MM.1S (cell line): ENCODE measurements at regions not wholly inside any gene's neighbourhood (a gene's known extent, or its start where the extent isn't known, plus 50 kb on each side); places are given as distances from the start of the nearest gene placed in this dataset.

Experiments
- DNase-seq: peaks from one replicate; pipeline ENCODE4 v3.0.0-alpha.2; 2015
- H2AFZ ChIP-seq: fragments of 300-600 bp; sonication (generic); 2 replicates; pipeline ENCODE4 v1.6.0; 2016; ENCODE audit warnings: antibody characterized with exemption, low read length
- H3F3A ChIP-seq: fragments of 300-600 bp; sonication (generic); 2 replicates; pipeline ENCODE4 v1.6.1; 2016; ENCODE audit warnings: mild to moderate bottlenecking, antibody characterized with exemption, low read length, moderate library complexity, mixed read lengths; ENCODE audit not compliant: insufficient read depth
- H3K27ac ChIP-seq: fragments of 300-600 bp; sonication (generic); 2 replicates; pipeline ENCODE4 v1.5.1; 2016; ENCODE audit warnings: mild to moderate bottlenecking, low read length
- H3K27me3 ChIP-seq: fragments of 300-600 bp; sonication (generic); replicated peaks from 2 replicates; pipeline ENCODE4 v1.6.0; 2016; ENCODE audit warnings: low read length; ENCODE audit not compliant: insufficient read depth
- H3K36me3 ChIP-seq: fragments of 300-600 bp; sonication (generic); replicated peaks from 2 replicates; pipeline ENCODE4 v1.6.1; 2016; ENCODE audit warnings: mild to moderate bottlenecking, low read length, mixed read lengths; ENCODE audit not compliant: insufficient read depth
- H3K4me1 ChIP-seq: fragments of 300-600 bp; sonication (generic); 2 replicates; pipeline ENCODE4 v1.6.1; 2016; ENCODE audit warnings: low read length, mixed read lengths
- H3K4me2 ChIP-seq: fragments of 300-600 bp; sonication (generic); 2 replicates; pipeline ENCODE4 v1.6.0; 2016; ENCODE audit warnings: low read depth, low read length
- H3K4me3 ChIP-seq: fragments of 300-600 bp; sonication (generic); 2 replicates; pipeline ENCODE4 v1.5.1; 2016; ENCODE audit warnings: low read length, mixed read lengths
- H3K79me2 ChIP-seq: fragments of 300-600 bp; sonication (generic); 2 replicates; pipeline ENCODE4 v1.6.1; 2016; ENCODE audit warnings: mixed run types, low read length, mixed read lengths
- H3K9ac ChIP-seq: fragments of 300-600 bp; sonication (generic); 2 replicates; pipeline ENCODE4 v1.6.1; 2016; ENCODE audit warnings: low read length, mixed read lengths
- H3K9me2 ChIP-seq: fragments of 300-600 bp; sonication (generic); replicated peaks from 2 replicates; pipeline ENCODE4 v1.6.1; 2016; ENCODE audit warnings: mild to moderate bottlenecking, low read length, mixed read lengths; ENCODE audit not compliant: insufficient read depth
- H3K9me3 ChIP-seq: fragments of 300-600 bp; sonication (generic); replicated peaks from 2 replicates; pipeline ENCODE4 v1.6.1; 2016; ENCODE audit warnings: mild to moderate bottlenecking, low read length, mixed read lengths; ENCODE audit not compliant: insufficient read depth
- H4K20me1 ChIP-seq: fragments of 300-600 bp; sonication (generic); 2 replicates; pipeline ENCODE4 v1.6.1; 2016; ENCODE audit warnings: mild to moderate bottlenecking, low read length, moderate library complexity, mixed read lengths; ENCODE audit not compliant: insufficient read depth
- EZH2 ChIP-seq: fragments of 300-600 bp; sonication (generic); optimal IDR thresholded peaks from 2 replicates; pipeline ENCODE3; 2017; ENCODE audit warnings: low read depth, mild to moderate bottlenecking, antibody characterized with exemption, low read length, mixed read lengths
- EZH2phosphoT487 ChIP-seq: fragments of 300-600 bp; sonication (generic); IDR thresholded peaks from 2 replicates; pipeline ENCODE4 v1.6.1; 2018; ENCODE audit warnings: antibody characterized with exemption, low read length
- TF ChIP-seq, protein P1 (sequence below): fragments of 300-600 bp; sonication (generic); IDR thresholded peaks from 2 replicates; pipeline ENCODE4 v1.5.1; 2016; ENCODE audit warnings: antibody characterized with exemption, low read length, mixed read lengths

DNA sequence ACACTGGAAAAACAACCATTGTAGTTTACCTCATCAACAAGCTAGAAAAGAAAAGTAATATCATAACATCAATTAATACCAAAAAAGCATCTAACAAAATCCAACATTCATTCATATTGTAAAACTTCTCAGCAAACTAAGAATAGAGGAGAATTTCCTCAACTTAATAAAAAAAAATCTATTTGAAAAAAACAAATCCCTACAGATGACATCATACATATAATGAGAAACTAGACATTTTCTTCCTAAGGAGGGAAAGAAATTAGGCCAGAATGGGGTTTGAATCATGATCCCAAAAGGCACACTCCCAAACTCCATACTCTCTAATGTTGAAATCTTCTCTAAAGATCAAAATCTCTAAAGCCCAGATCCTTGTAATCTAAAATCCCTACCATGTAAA is 460.0 kb downstream of the IRS1 start:
- H3F3A ChIP-seq = peaks cover 15% of the 10 kb centered on the region
- H3K27ac ChIP-seq = no peak overlapping the region
- H3K79me2 ChIP-seq = no peaks in the 10 kb centered on the region
- no peaks in the 10 kb centered on the region for H4K20me1 ChIP-seq
- TF ChIP-seq EZH2phosphoT487 = no peak
- TF ChIP-seq, protein P1, sequence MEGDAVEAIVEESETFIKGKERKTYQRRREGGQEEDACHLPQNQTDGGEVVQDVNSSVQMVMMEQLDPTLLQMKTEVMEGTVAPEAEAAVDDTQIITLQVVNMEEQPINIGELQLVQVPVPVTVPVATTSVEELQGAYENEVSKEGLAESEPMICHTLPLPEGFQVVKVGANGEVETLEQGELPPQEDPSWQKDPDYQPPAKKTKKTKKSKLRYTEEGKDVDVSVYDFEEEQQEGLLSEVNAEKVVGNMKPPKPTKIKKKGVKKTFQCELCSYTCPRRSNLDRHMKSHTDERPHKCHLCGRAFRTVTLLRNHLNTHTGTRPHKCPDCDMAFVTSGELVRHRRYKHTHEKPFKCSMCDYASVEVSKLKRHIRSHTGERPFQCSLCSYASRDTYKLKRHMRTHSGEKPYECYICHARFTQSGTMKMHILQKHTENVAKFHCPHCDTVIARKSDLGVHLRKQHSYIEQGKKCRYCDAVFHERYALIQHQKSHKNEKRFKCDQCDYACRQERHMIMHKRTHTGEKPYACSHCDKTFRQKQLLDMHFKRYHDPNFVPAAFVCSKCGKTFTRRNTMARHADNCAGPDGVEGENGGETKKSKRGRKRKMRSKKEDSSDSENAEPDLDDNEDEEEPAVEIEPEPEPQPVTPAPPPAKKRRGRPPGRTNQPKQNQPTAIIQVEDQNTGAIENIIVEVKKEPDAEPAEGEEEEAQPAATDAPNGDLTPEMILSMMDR = no peak
- TF ChIP-seq EZH2 = no peak
- DNase-seq = no peak
- no peaks in the 10 kb centered on the region for H3K27me3 ChIP-seq
- H3K9me2 ChIP-seq = no peaks in the 10 kb centered on the region
- H3K9ac ChIP-seq = no peak overlapping the region
- H3K4me1 ChIP-seq = peaks cover 17% of the 10 kb centered on the region
- no peak overlapping the region for H3K4me2 ChIP-seq
- no peak overlapping the region for H2AFZ ChIP-seq
- H3K4me3 ChIP-seq = no peak overlapping the region
- H3K9me3 ChIP-seq = no peaks in the 10 kb centered on the region
- H3K36me3 ChIP-seq = no peaks in the 10 kb centered on the region

DNA sequence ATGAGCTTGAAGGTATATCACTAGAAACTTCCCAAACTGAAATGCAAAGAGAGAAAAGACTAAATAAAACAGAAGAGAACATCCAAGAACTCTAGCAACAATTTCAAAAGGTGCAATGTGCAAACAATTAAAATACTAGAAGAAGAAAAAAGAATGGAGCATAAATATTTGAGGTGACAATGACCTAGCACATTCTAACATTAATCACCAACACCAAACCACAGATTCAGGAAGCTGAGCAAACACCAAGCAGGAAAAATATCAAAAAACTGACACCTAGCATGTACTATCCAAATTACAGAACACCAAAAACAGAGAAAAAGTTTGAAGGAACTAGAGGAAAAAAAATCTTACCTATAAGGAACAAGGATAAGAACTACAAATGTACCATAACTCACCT is 460.8 kb downstream of the IRS1 start:
- H3K4me2 ChIP-seq = no peak overlapping the region

DNA sequence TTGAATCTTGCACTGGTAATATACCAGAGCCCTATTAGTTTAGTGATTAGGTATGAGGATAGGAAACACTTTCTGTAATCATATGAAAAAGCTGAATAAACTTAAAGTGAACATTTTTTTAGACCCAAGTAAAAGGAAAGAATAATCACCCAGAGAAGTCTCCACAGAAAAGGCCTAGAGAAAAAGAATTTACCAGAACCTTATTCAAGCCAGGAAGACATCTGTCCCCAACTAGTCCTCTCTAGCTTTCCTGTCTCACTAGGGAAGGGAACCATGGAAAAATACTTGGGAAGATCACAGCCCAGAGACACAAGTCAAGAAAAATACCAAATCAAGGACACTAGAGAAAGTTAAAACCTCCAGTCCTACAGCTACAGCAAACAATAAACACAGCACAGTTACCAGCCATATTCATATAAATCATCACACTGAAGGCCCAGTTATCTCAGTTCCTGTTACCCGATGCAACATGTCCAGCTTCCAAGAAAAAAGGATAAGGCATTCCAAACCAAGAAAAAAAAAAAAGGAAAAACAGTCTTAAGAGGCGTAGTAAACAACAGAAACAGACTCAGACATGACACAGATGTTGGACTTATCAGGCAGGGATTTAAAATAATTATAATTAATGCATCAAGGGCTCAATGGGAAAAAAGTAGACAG is 461.5 kb downstream of the IRS1 start:
- no peaks in the 10 kb centered on the region for H3K9me3 ChIP-seq
- H3K4me3 ChIP-seq = no peak overlapping the region
- no peaks in the 10 kb centered on the region for H3K79me2 ChIP-seq
- H3F3A ChIP-seq = peaks cover 15% of the 10 kb centered on the region
- no peaks in the 10 kb centered on the region for H3K9me2 ChIP-seq
- TF ChIP-seq, protein P1 = no peak
- TF ChIP-seq EZH2 (no peak), EZH2phosphoT487 (no peak)
- H3K4me2 ChIP-seq = no peak overlapping the region
- H3K9ac ChIP-seq = no peak overlapping the region
- H3K27me3 ChIP-seq = no peaks in the 10 kb centered on the region
- H4K20me1 ChIP-seq = no peaks in the 10 kb centered on the region
- H2AFZ ChIP-seq = no peak overlapping the region
- DNase-seq = no peak
- H3K4me1 ChIP-seq = peaks cover 18% of the 10 kb centered on the region
- no peaks in the 10 kb centered on the region for H3K36me3 ChIP-seq
- no peak overlapping the region for H3K27ac ChIP-seq

More for the DNA sequence above, 460.8 kb downstream of the IRS1 start:
- Histone ChIP-seq H3K4me1 (peaks cover 18% of the 10 kb centered on the region), H3K9me3 (no peaks in the 10 kb centered on the region), H3K27ac (no peak overlapping the region), H4K20me1 (no peaks in the 10 kb centered on the region), H3K4me3 (no peak overlapping the region), H3K36me3 (no peaks in the 10 kb centered on the region), H3K9me2 (no peaks in the 10 kb centered on the region), H3K79me2 (no peaks in the 10 kb centered on the region), H2AFZ (no peak overlapping the region), H3K9ac (no peak overlapping the region), H3K27me3 (no peaks in the 10 kb centered on the region), H3F3A (peaks cover 15% of the 10 kb centered on the region)
- TF ChIP-seq EZH2 = no peak
- TF ChIP-seq, protein P1 = no peak
- no peak for TF ChIP-seq EZH2phosphoT487
- DNase-seq = no peak
